ENCODE measurements at regions not wholly inside any gene's neighbourhood (a gene's known extent, or its start where the extent isn't known, plus 50 kb on each side); places are given as distances from the start of the nearest gene placed in this dataset.

GRCh38 chr9:135249711-135250110 lies 162.2 kb downstream of the OLFM1 start:
- no peak overlapping the region for H3K4me3 ChIP-seq (replicated peaks; ENCODE audit: insufficient read depth, low read length)
- no peak for DNase-seq (ENCODE audit: low read depth in 1 of 2, low spot score in 1 of 2)
- H3K27me3 ChIP-seq (ENCODE audit: insufficient read depth, poor library complexity, severe bottlenecking), result peaks cover 8% of the 10 kb centered on the region
- H3K27ac ChIP-seq (replicated peaks), result no peak overlapping the region
- TF ChIP-seq GABPA (IDR thresholded peaks at IDR 0.05; ENCODE audit: low read depth), result no peak
- no peak for TF ChIP-seq REST (IDR thresholded peaks at IDR 0.05; ENCODE audit: insufficient replicate concordance, low read depth)
- TF ChIP-seq, protein P1, sequence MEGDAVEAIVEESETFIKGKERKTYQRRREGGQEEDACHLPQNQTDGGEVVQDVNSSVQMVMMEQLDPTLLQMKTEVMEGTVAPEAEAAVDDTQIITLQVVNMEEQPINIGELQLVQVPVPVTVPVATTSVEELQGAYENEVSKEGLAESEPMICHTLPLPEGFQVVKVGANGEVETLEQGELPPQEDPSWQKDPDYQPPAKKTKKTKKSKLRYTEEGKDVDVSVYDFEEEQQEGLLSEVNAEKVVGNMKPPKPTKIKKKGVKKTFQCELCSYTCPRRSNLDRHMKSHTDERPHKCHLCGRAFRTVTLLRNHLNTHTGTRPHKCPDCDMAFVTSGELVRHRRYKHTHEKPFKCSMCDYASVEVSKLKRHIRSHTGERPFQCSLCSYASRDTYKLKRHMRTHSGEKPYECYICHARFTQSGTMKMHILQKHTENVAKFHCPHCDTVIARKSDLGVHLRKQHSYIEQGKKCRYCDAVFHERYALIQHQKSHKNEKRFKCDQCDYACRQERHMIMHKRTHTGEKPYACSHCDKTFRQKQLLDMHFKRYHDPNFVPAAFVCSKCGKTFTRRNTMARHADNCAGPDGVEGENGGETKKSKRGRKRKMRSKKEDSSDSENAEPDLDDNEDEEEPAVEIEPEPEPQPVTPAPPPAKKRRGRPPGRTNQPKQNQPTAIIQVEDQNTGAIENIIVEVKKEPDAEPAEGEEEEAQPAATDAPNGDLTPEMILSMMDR (IDR thresholded peaks at IDR 0.05; ENCODE audit: insufficient read depth, low read length), result no peak
- TF ChIP-seq SPI1 (IDR thresholded peaks at IDR 0.05; ENCODE audit: borderline replicate concordance, low read depth), result no peak
- TF ChIP-seq POLR2AphosphoS5 (IDR thresholded peaks at IDR 0.05; ENCODE audit: low read depth), result no peak

- Histone ChIP-seq H3K4me3 (replicated peaks; ENCODE audit: insufficient read depth, low read length) (no peak overlapping the region), H3K27me3 (ENCODE audit: insufficient read depth, poor library complexity, severe bottlenecking) (peaks cover 8% of the 10 kb centered on the region), H3K27ac (replicated peaks) (no peak overlapping the region)
- TF ChIP-seq, protein P1 (IDR thresholded peaks at IDR 0.05; ENCODE audit: insufficient read depth, low read length), result no peak
- TF ChIP-seq GABPA (IDR thresholded peaks at IDR 0.05; ENCODE audit: low read depth) (no peak), POLR2AphosphoS5 (IDR thresholded peaks at IDR 0.05; ENCODE audit: low read depth) (no peak), SPI1 (IDR thresholded peaks at IDR 0.05; ENCODE audit: borderline replicate concordance, low read depth) (no peak), REST (IDR thresholded peaks at IDR 0.05; ENCODE audit: insufficient replicate concordance, low read depth) (no peak)
- no peak for DNase-seq (ENCODE audit: low read depth in 1 of 2, low spot score in 1 of 2)
These were observed 163.9 kb downstream of the OLFM1 start for GRCh38 chr9:135251331-135251761.

GRCh38 chr9:135251996-135252760 lies 164.7 kb downstream of the OLFM1 start:
- TF ChIP-seq, protein P1 (IDR thresholded peaks at IDR 0.05; ENCODE audit: insufficient read depth, low read length), result no peak
- TF ChIP-seq SPI1 (IDR thresholded peaks at IDR 0.05; ENCODE audit: borderline replicate concordance, low read depth) (no peak), GABPA (IDR thresholded peaks at IDR 0.05; ENCODE audit: low read depth) (no peak), POLR2AphosphoS5 (IDR thresholded peaks at IDR 0.05; ENCODE audit: low read depth) (no peak), REST (IDR thresholded peaks at IDR 0.05; ENCODE audit: insufficient replicate concordance, low read depth) (no peak)
- H3K27me3 ChIP-seq (ENCODE audit: insufficient read depth, poor library complexity, severe bottlenecking), result peaks cover 8% of the 10 kb centered on the region
- no peak overlapping the region for H3K4me3 ChIP-seq (replicated peaks; ENCODE audit: insufficient read depth, low read length)
- DNase-seq (ENCODE audit: low read depth in 1 of 2, low spot score in 1 of 2), result no peak
- H3K27ac ChIP-seq (replicated peaks), result no peak overlapping the region
